ENCODE measurements at regions not wholly inside any gene's neighbourhood (a gene's known extent, or its start where the extent isn't known, plus 50 kb on each side); places are given as distances from the start of the nearest gene placed in this dataset.

- no peaks in the 10 kb centered on the region for H3K27me3 ChIP-seq (ENCODE audit: control insufficient read depth, insufficient read depth, low read length)
- ChIA-PET CTCF (no interaction called here), POLR2A (no interaction called here)
- H3K27ac ChIP-seq (ENCODE audit: low read depth, low read length), result no peak overlapping the region
- H3K4me3 ChIP-seq (ENCODE audit: low read depth, low read length), result no peak overlapping the region
- DNase-seq (ENCODE audit: low read depth, low spot score), result no peak
- no peaks in the 10 kb centered on the region for H3K9me3 ChIP-seq (ENCODE audit: control insufficient read depth, insufficient read depth, low read length)
- no peak for TF ChIP-seq CTCF (IDR thresholded peaks at IDR 0.05; ENCODE audit: low read depth, low read length)
Measured at GRCh38 chr6:122077603-122078002, 321.8 kb upstream of the HSF2 start.

DNA sequence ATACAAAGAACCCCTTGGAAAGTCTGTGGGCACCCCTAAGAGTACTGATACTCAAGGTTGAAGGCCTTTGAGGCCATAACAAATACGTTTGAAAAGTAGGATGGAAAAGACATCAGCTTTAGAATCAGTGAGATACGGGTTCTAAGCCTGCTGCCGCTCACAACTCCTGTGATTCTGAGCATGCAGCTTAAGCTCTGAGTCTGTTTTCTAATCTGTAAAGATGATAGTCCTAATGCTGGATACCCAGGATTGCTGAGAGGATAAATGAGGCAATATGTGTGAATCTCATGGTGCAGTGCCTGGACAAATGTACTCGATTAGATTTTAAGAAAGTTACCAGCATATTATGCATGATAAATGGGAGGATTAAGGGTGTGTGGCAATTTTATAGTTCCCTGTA, 321.0 kb upstream of the HSF2 start:
- no peak for TF ChIP-seq CTCF (IDR thresholded peaks at IDR 0.05; ENCODE audit: low read depth, low read length)
- Histone ChIP-seq H3K9me3 (ENCODE audit: control insufficient read depth, insufficient read depth, low read length) (no peaks in the 10 kb centered on the region), H3K27ac (ENCODE audit: low read depth, low read length) (no peak overlapping the region), H3K27me3 (ENCODE audit: control insufficient read depth, insufficient read depth, low read length) (no peaks in the 10 kb centered on the region), H3K4me3 (ENCODE audit: low read depth, low read length) (no peak overlapping the region)
- CTCF ChIA-PET, result no interaction called here
- DNase-seq (ENCODE audit: low read depth, low spot score), result no peak
- POLR2A ChIA-PET, result no interaction called here

GRCh38 chr6:122079916-122080315, 319.5 kb upstream of the HSF2 start:
- DNase-seq (ENCODE audit: low read depth, low spot score), result no peak
- Histone ChIP-seq H3K4me3 (ENCODE audit: low read depth, low read length) (no peak overlapping the region), H3K27me3 (ENCODE audit: control insufficient read depth, insufficient read depth, low read length) (no peaks in the 10 kb centered on the region), H3K9me3 (ENCODE audit: control insufficient read depth, insufficient read depth, low read length) (no peaks in the 10 kb centered on the region), H3K27ac (ENCODE audit: low read depth, low read length) (no peak overlapping the region)
- POLR2A ChIA-PET, result no interaction called here
- CTCF ChIA-PET, result interaction anchor here (1.2 kb wide), 1 partner anchor 649 kb away, joined by 4 read pairs; no protein-coding TSS in a partner anchor
- TF ChIP-seq CTCF (IDR thresholded peaks at IDR 0.05; ENCODE audit: low read depth, low read length), result no peak

- ChIA-PET POLR2A (no interaction called here), CTCF (interaction anchor here (0.7 kb wide), 1 partner anchor 11 kb away, joined by 9 read pairs; no protein-coding TSS in a partner anchor)
- no peak overlapping the region for H3K4me3 ChIP-seq (ENCODE audit: low read depth, low read length)
- H3K9me3 ChIP-seq (ENCODE audit: control insufficient read depth, insufficient read depth, low read length), result no peaks in the 10 kb centered on the region
- H3K27me3 ChIP-seq (ENCODE audit: control insufficient read depth, insufficient read depth, low read length), result peaks cover 2% of the 10 kb centered on the region
- no peak for TF ChIP-seq CTCF (IDR thresholded peaks at IDR 0.05; ENCODE audit: low read depth, low read length)
- DNase-seq (ENCODE audit: low read depth, low spot score), result no peak
- H3K27ac ChIP-seq (ENCODE audit: low read depth, low read length), result no peak overlapping the region
Measured at GRCh38 chr6:122081921-122082320, 317.5 kb upstream of the HSF2 start.

DNA sequence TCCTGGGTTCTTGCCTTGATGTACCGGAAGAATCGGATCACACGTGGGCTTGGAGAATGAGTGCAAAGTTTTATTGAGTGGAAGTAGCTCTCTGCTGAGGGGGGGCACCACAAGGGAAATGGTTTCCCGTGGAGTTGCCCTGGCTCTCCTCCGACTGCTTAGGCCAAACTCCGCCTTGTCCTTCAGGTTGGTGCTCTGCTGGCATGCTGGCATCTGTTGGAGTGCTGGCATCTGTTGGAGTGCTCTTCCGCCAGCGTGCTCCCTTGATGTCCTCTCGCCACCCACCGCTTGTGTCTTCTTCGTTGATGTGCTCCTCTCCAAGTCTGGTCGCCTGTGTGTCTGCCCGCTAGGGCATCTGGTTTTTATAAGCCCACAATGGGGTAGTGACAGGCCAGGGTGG, 317.1 kb upstream of the HSF2 start:
- TF ChIP-seq CTCF (IDR thresholded peaks at IDR 0.05; ENCODE audit: low read depth, low read length), result no peak
- DNase-seq (ENCODE audit: low read depth, low spot score), result no peak
- Histone ChIP-seq H3K27ac (ENCODE audit: low read depth, low read length) (no peak overlapping the region), H3K27me3 (ENCODE audit: control insufficient read depth, insufficient read depth, low read length) (peaks cover 2% of the 10 kb centered on the region), H3K4me3 (ENCODE audit: low read depth, low read length) (no peak overlapping the region), H3K9me3 (ENCODE audit: control insufficient read depth, insufficient read depth, low read length) (no peaks in the 10 kb centered on the region)
- ChIA-PET POLR2A (no interaction called here), CTCF (no interaction called here)

All from AG04450 (cell line).